H1 (cell line): ENCODE measurements at regions not wholly inside any gene's neighbourhood (a gene's known extent, or its start where the extent isn't known, plus 50 kb on each side); places are given as distances from the start of the nearest gene placed in this dataset.
"Not testable (repeated sequence)": the region's sequence is repeated elsewhere in the genome, so short reads cannot be mapped to it uniquely, and the experiment has no call there.

ENCODE experiments used
- CTCF ChIA-PET: fragments of 300-600 bp; sonication (Branson Sonifier 250); formaldehyde crosslinking; loops from one replicate; lab custom pipeline; 2021; ENCODE audit not compliant: partially characterized antibody; lab: Charles Lee
- POLR2A ChIA-PET: fragments of 300-600 bp; sonication (Branson Sonifier 250); formaldehyde crosslinking; loops from one replicate; lab custom pipeline; 2021; ENCODE audit warnings: inconsistent platforms; ENCODE audit not compliant: partially characterized antibody; lab: Charles Lee
- DNase-seq, 2 experiments: peaks; one replicate each; pipeline versions ENCODE4 v3.0.0 to v3.0.0-alpha.2; 2010 to 2022; ENCODE audit warnings: low spot score in 2 of 2, low read depth in 1 of 2, mixed read lengths in 1 of 2
- FAIRE-seq: peaks from 2 replicates; lab custom pipeline; 2011; peaks lifted over from hg19 to GRCh38; lab: Jason Lieb, UNC
- H2AFZ ChIP-seq: 2 replicates; pipeline ENCODE4 v1.8.1; 2012; ENCODE audit warnings: low read length, inconsistent platforms
- H2AK5ac ChIP-seq: 2 replicates; pipeline ENCODE4 v1.6.1; 2013; ENCODE audit warnings: low read depth, low read length
- H2BK120ac ChIP-seq: replicated peaks from 2 replicates; pipeline ENCODE3; 2013; ENCODE audit warnings: low read depth, low read length, inconsistent platforms
- H2BK12ac ChIP-seq: 2 replicates; pipeline ENCODE4 v1.6.1; 2013; ENCODE audit warnings: low read depth, low read length
- H2BK15ac ChIP-seq: 2 replicates; pipeline ENCODE4 v1.6.1; 2013; ENCODE audit warnings: low read length
- H2BK20ac ChIP-seq: 2 replicates; pipeline ENCODE4 v1.6.1; 2013; ENCODE audit warnings: low read length
- H2BK5ac ChIP-seq: 2 replicates; pipeline ENCODE4 v1.6.1; 2013; ENCODE audit warnings: low read depth, low read length
- H3K14ac ChIP-seq: 2 replicates; pipeline ENCODE4 v1.6.1; 2013; ENCODE audit warnings: inconsistent platforms; ENCODE audit not compliant: insufficient read length
- H3K18ac ChIP-seq: 2 replicates; pipeline ENCODE4 v1.6.1; 2013; ENCODE audit warnings: low read length; ENCODE audit errors: extremely low read depth
- H3K23ac ChIP-seq: 2 replicates; pipeline ENCODE4 v1.6.1; 2013; ENCODE audit warnings: inconsistent platforms; ENCODE audit not compliant: insufficient read length
- H3K23me2 ChIP-seq: 2 replicates; pipeline ENCODE4 v1.6.1; 2013; ENCODE audit warnings: low read depth, low read length
- H3K27ac ChIP-seq: 2 replicates; pipeline ENCODE4 v1.6.1; 2011; ENCODE audit warnings: low read depth, low read length, inconsistent platforms
- H3K27me3 ChIP-seq, 4 experiments: replicated peaks in 1 of 4; 1 replicate in 1 of 4; 2 replicates in 3 of 4; pipeline versions ENCODE4 v1.6.1 to v1.8.1; 2011 to 2013; ENCODE audit warnings: low read length in 3 of 4, mild to moderate bottlenecking in 3 of 4, inconsistent platforms in 2 of 4, mixed read lengths in 2 of 4, moderate library complexity in 1 of 4; ENCODE audit not compliant: control insufficient read depth in 3 of 4, insufficient read depth in 3 of 4; ENCODE audit errors: extremely low read depth in 1 of 4
- H3K36me3 ChIP-seq, 4 experiments: 2 replicates each; pipeline versions ENCODE4 v1.6.1 to v1.8.1; 2011 to 2013; ENCODE audit warnings: mild to moderate bottlenecking in 4 of 4, low read length in 3 of 4, moderate library complexity in 2 of 4, control low read depth in 1 of 4, inconsistent platforms in 1 of 4; ENCODE audit not compliant: insufficient read depth in 4 of 4, control insufficient read depth in 2 of 4
- H3K4ac ChIP-seq: replicated peaks from 2 replicates; pipeline ENCODE3; 2013; ENCODE audit warnings: low read length, low read depth, mixed read lengths, inconsistent platforms; ENCODE audit not compliant: insufficient read length
- H3K4me1 ChIP-seq, 4 experiments: replicated peaks in 1 of 4; 1 replicate in 1 of 4; 2 replicates in 3 of 4; pipeline versions ENCODE4 v1.6.1 to v1.8.1; 2011 to 2013; ENCODE audit warnings: low read length in 3 of 4, inconsistent platforms in 2 of 4, mixed read lengths in 1 of 4; ENCODE audit not compliant: insufficient read depth in 4 of 4, control insufficient read depth in 3 of 4
- H3K4me2 ChIP-seq, 2 experiments: 2 replicates each; pipeline versions ENCODE4 v1.6.1 to v1.8.1; 2011 to 2013; ENCODE audit warnings: low read depth in 2 of 2, low read length in 2 of 2, control low read depth in 1 of 2, inconsistent platforms in 1 of 2, mild to moderate bottlenecking in 1 of 2; ENCODE audit not compliant: insufficient read depth in 1 of 2
- H3K4me3 ChIP-seq, 4 experiments: fragments of 200-600, 300-600 bp in 1 of 4; sonication (generic), shearing (Covaris generic), sonication (Bioruptor Twin) in 1 of 4; 2 replicates each; pipeline versions ENCODE4 v1.5.1 to v1.8.1; 2011 to 2016; ENCODE audit warnings: low read length in 4 of 4, low read depth in 3 of 4, control low read depth in 2 of 4, inconsistent platforms in 2 of 4, mild to moderate bottlenecking in 2 of 4, mixed read lengths in 1 of 4, moderate library complexity in 1 of 4; ENCODE audit not compliant: insufficient read depth in 2 of 4; ENCODE audit errors: extremely low read depth in 1 of 4
- H3K56ac ChIP-seq: replicated peaks from 2 replicates; pipeline ENCODE3; 2013; ENCODE audit warnings: low read depth, mild to moderate bottlenecking, mixed read lengths, low read length, inconsistent platforms; ENCODE audit not compliant: insufficient read length
- H3K79me1 ChIP-seq: 2 replicates; pipeline ENCODE4 v1.6.1; 2013; ENCODE audit warnings: low read depth, low read length, control low read depth
- H3K79me2 ChIP-seq, 2 experiments: 2 replicates each; pipeline versions ENCODE4 v1.6.1 to v1.8.1; 2012 to 2013; ENCODE audit warnings: low read length in 2 of 2, mild to moderate bottlenecking in 2 of 2, inconsistent platforms in 1 of 2; ENCODE audit not compliant: insufficient read depth in 2 of 2, control insufficient read depth in 1 of 2
- H3K9ac ChIP-seq, 4 experiments: replicated peaks in 1 of 4; 1 replicate in 1 of 4; 2 replicates in 3 of 4; pipeline versions ENCODE4 v1.6.1 to v1.8.1; 2011 to 2013; ENCODE audit warnings: low read depth in 3 of 4, low read length in 3 of 4, control low read depth in 2 of 4, mild to moderate bottlenecking in 2 of 4, moderate library complexity in 2 of 4, inconsistent platforms in 1 of 4; ENCODE audit errors: extremely low read depth in 1 of 4
- H3K9me3 ChIP-seq, 2 experiments: 2 replicates each; pipeline versions ENCODE4 v1.6.1 to v1.8.1; 2012 to 2013; ENCODE audit warnings: mild to moderate bottlenecking in 2 of 2, moderate library complexity in 2 of 2, control low read depth in 1 of 2, inconsistent platforms in 1 of 2, low read depth in 1 of 2, low read length in 1 of 2, mixed read lengths in 1 of 2; ENCODE audit not compliant: insufficient read depth in 2 of 2
- H4K20me1 ChIP-seq, 2 experiments: replicated peaks in 1 of 2; 2 replicates each; pipeline versions ENCODE3 to v1.8.1; 2011 to 2013; ENCODE audit warnings: inconsistent platforms in 2 of 2, low read length in 2 of 2, mild to moderate bottlenecking in 1 of 2; ENCODE audit not compliant: insufficient read depth in 2 of 2, control insufficient read depth in 1 of 2
- H4K5ac ChIP-seq: 2 replicates; pipeline ENCODE4 v1.6.1; 2013; ENCODE audit warnings: low read length, low read depth, mixed read lengths, inconsistent platforms; ENCODE audit not compliant: insufficient read length
- H4K8ac ChIP-seq: 2 replicates; pipeline ENCODE4 v1.8.0; 2013; ENCODE audit warnings: mild to moderate bottlenecking, moderate library complexity, low read length, inconsistent platforms; ENCODE audit not compliant: insufficient read depth; ENCODE audit errors: extremely low read depth
- H4K91ac ChIP-seq: replicated peaks from 2 replicates; pipeline ENCODE3; 2013; ENCODE audit warnings: low read length, mixed read lengths, inconsistent platforms; ENCODE audit not compliant: insufficient read length
- WGBS, 2 experiments: shearing (Covaris generic) in 1 of 2; methylation state at CpG; one replicate each; pipeline versions ENCODE4 v1.1.6 to v1.1.7; 2013 to 2015; ENCODE audit warnings: low lambda C conversion rate in 2 of 2, mixed read lengths in 2 of 2, inconsistent platforms in 1 of 2, low coverage in 1 of 2, missing lambda C conversion rate in 1 of 2; ENCODE audit not compliant: insufficient replicate concordance in 2 of 2, insufficient coverage in 1 of 2, insufficient read length in 1 of 2; ENCODE audit errors: extremely low coverage in 1 of 2, missing lambda C conversion rate in 1 of 2; 5-methylcytosine and 5-hydroxymethylcytosine counted together

- H3K14ac ChIP-seq, H3K23me2 ChIP-seq, H2BK20ac ChIP-seq, H2BK5ac ChIP-seq, H3K23ac ChIP-seq, POLR2A ChIA-PET, H3K56ac ChIP-seq, H3K79me2 ChIP-seq, H4K8ac ChIP-seq, H3K27me3 ChIP-seq, H4K5ac ChIP-seq, H3K9ac ChIP-seq, H4K20me1 ChIP-seq, DNase-seq, H2BK15ac ChIP-seq, H3K4me2 ChIP-seq, H2AK5ac ChIP-seq, H3K36me3 ChIP-seq, H2BK12ac ChIP-seq, H3K27ac ChIP-seq, H2AFZ ChIP-seq, H3K9me3 ChIP-seq, H3K4me1 ChIP-seq, H3K4me3 ChIP-seq, H2BK120ac ChIP-seq, H3K4ac ChIP-seq, H3K79me1 ChIP-seq, H3K18ac ChIP-seq, CTCF ChIA-PET, FAIRE-seq, H4K91ac ChIP-seq: not testable (repeated sequence)
- WGBS, 2 experiments: 89% methylated on average over 5 of the region's 6 CpGs; no CpG with 5 or more reads in 1 of the 2 experiments
Observed at GRCh38 chr16:29267891-29268290, 138.6 kb downstream of the NPIPB11 start.

- H2AK5ac ChIP-seq, H4K20me1 ChIP-seq, H3K4me2 ChIP-seq, H2BK12ac ChIP-seq, H3K23ac ChIP-seq, H2BK20ac ChIP-seq, H3K4ac ChIP-seq, CTCF ChIA-PET, H3K9ac ChIP-seq, H2AFZ ChIP-seq, H3K23me2 ChIP-seq, H4K8ac ChIP-seq, H2BK5ac ChIP-seq, H2BK120ac ChIP-seq, H3K27me3 ChIP-seq, POLR2A ChIA-PET, H4K91ac ChIP-seq, H3K56ac ChIP-seq, H3K9me3 ChIP-seq, H3K4me1 ChIP-seq, H3K14ac ChIP-seq, H2BK15ac ChIP-seq, H4K5ac ChIP-seq, H3K36me3 ChIP-seq, H3K18ac ChIP-seq, DNase-seq, FAIRE-seq, H3K79me1 ChIP-seq, H3K4me3 ChIP-seq, H3K79me2 ChIP-seq, H3K27ac ChIP-seq: not testable (repeated sequence)
- WGBS, 2 experiments: 87% methylated on average over 14 of the region's 16 CpGs; no CpG with 5 or more reads in 1 of the 2 experiments
Observed at GRCh38 chr16:29267055-29267619, 139.4 kb downstream of the NPIPB11 start.
